Epithelial cell of esophagus (primary cell): ENCODE measurements at regions not wholly inside any gene's neighbourhood (a gene's known extent, or its start where the extent isn't known, plus 50 kb on each side); places are given as distances from the start of the nearest gene placed in this dataset.
A peak's percentile ranks its signal among the peaks of the same experiment; 100 is the strongest.
"Not testable (repeated sequence)": the region's sequence is repeated elsewhere in the genome, so short reads cannot be mapped to it uniquely, and the experiment has no call there.

Experiments
- DNase-seq: peaks from one replicate; pipeline ENCODE4 v3.0.0; 2010; ENCODE audit warnings: low read depth
- H3K4me3 ChIP-seq: 2 replicates; pipeline ENCODE4 v1.5.1; 2011; ENCODE audit warnings: mild to moderate bottlenecking, low read length, control low read depth
- TF ChIP-seq, protein P1 (sequence below): IDR thresholded peaks from 2 replicates; pipeline ENCODE4 v1.5.1; 2011; ENCODE audit warnings: low read depth, mild to moderate bottlenecking, low read length, control low read depth, inconsistent platforms; ENCODE audit not compliant: insufficient read depth; ENCODE audit errors: missing control alignments

DNA sequence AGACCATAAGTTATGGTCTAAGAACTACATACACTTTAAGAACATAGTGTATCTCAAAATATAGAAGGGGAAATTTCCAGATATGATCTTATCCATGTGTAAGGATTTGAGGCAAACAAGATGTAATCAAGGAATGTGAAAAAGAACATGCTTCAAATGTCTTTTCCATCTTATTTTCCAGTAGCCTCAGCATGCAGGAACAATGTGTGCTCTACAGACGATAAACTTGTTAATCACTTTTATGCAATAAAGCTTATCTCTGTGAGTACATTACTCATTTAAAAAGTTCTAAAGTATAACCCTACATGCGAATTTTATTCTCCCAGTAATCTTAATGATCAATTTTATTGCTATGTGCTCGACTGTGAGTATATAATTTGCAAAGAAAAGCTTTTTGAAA lies 185.2 kb downstream of the ALDH8A1 start:
- DNase-seq, result no peak
- TF ChIP-seq, protein P1, sequence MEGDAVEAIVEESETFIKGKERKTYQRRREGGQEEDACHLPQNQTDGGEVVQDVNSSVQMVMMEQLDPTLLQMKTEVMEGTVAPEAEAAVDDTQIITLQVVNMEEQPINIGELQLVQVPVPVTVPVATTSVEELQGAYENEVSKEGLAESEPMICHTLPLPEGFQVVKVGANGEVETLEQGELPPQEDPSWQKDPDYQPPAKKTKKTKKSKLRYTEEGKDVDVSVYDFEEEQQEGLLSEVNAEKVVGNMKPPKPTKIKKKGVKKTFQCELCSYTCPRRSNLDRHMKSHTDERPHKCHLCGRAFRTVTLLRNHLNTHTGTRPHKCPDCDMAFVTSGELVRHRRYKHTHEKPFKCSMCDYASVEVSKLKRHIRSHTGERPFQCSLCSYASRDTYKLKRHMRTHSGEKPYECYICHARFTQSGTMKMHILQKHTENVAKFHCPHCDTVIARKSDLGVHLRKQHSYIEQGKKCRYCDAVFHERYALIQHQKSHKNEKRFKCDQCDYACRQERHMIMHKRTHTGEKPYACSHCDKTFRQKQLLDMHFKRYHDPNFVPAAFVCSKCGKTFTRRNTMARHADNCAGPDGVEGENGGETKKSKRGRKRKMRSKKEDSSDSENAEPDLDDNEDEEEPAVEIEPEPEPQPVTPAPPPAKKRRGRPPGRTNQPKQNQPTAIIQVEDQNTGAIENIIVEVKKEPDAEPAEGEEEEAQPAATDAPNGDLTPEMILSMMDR, result no peak
- no peak overlapping the region for H3K4me3 ChIP-seq

DNA sequence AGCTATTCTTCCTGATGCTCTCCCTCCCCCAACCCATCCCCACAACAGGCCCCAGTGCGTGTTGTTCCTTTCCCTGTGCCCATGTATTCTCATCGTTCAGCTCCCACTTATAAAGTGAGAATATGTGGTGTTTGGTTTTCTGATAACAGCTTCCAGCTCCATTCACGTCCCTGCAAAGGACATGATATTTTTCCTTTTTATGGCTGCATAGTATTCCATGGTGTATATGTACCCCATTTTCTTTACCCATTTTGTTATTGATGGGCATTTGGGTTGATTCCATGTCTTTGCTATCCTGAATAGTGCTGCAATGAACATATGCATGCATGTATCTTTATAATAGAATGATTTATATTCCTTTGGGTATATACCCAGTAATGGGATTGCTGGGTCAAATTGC lies 186.3 kb downstream of the ALDH8A1 start:
- DNase-seq, H3K4me3 ChIP-seq: not testable (repeated sequence)

DNA sequence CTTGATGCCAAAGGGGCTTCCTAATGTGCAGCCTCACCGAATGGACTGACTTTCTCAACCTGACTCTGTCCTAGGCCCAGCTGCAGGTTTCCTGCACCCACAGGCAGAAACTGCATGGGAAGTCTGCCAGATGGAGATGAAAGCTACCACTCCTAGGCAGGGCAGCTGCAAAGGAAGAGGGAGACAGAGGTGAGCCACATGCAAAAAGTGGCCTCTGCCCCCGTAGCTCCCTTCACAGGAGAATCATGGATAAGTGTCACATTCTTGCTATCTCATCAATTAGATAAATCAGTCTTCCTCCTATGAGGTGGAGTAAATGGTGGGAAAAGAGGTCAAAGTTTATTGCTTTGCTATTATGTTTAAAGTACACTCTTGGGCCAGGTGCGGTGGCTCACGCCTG lies 191.3 kb downstream of the ALDH8A1 start:
- TF ChIP-seq, protein P1, result no peak

DNA sequence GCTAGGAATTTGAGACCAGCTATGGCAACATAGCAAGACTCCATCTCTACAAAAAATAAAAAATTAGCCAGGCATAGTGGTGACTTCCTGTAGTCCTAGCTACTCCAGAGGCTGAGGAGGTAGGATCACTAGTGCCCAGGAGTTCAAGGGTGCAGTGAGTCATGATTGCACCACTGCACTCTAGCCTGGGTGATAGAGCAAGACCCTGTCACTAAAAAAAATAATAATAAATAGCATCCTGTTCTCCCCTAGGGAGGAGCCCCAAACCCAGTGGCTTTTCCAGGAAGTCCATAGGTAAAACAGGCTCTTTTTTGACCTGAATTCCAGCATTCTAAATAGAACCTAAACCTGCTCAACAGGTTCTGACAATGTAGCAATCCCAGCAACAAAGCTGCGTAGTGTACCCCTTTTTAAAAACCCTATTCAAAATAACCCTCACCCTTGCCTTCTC lies 192.0 kb downstream of the ALDH8A1 start:
- peak; percentile 57 for DNase-seq
- TF ChIP-seq, protein P1, result no peak
- no peak overlapping the region for H3K4me3 ChIP-seq

More for the DNA sequence above, 191.3 kb downstream of the ALDH8A1 start:
- H3K4me3 ChIP-seq, result no peak overlapping the region
- no peak for DNase-seq

DNA sequence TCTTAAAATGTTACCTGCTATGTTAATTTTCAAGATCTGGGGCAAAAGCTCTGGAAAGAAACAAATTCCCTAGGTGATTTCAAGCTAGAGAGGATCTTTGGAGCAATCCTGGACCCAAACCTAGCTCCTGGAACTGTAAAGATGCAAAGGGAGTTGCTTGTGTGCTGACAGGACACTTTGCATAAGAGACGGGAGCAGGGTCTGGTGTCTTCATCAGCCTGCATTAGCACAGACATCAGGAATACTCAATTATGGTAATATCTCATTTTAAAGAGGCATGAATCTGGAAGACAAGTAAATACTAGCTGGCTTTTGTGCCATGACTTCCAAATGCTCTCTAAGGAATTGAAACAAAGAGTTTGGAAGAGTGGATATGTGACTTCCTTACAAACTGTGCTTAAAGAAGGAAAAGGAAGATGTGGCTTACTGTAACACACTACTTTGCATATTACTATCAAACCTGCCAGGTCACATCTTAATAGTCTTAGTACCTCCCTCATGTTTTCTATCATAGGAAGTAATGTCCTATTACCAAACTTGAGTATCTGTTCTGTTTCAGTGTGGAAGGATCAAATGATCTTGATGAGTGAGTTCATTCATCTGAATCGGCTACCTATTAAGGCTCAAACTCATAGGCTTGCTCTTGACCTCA lies 193.4 kb downstream of the ALDH8A1 start:
- no peak for DNase-seq
- TF ChIP-seq, protein P1, result no peak
- no peak overlapping the region for H3K4me3 ChIP-seq

DNA sequence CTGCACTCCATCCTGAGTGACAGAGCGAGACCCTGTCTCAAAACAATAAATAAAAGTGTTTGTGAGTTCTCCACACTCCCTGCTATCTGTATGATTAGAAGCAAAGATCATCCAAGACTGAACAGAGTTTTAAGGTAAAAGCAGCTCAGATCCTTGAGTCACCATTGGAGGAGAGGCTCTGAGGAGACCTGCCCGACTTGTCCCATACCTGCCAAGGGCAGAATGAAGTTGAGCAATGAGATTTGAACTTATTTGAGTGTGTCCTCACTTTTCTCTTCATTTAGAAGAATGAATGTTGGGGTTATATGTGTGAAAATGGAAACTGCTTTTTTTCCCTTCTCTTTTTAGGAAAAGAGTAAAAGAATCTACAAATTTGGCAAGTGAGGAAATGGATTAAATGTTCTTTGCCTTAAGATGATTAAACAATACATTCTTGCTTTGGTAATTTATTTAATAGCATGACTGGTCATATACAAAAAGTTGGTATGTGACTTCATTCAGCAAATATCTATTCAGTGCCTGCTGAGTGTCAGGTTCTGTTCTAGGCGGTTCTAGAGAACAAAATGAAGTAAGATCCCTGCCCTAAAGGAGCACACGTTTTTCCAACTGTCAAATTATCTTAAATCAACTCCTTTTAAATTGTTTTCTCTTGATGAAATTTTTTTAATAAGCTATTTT lies 195.7 kb downstream of the ALDH8A1 start:
- DNase-seq, result peak; percentile 69
- TF ChIP-seq, protein P1, result no peak

DNA sequence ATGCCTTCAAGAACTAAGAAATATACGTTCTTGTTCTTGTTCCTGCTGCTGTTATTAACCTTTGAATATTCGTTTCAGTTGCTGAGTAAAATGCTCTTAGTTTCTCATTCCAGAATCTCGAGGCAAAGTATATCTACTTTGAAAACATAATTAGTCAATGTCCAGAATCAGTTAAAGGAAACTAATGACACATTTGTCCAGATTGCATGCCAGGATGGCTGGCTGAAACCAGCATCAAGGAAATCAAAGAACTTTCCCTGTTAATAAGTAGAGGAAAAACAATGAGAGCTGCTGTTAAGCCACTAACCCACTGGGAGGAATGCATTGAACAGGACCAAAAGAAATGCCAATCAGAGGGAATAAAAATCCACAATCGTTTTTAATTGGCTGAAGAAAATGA lies 196.9 kb downstream of the ALDH8A1 start:
- TF ChIP-seq, protein P1, result no peak
- no peak overlapping the region for H3K4me3 ChIP-seq
- no peak for DNase-seq

More for the DNA sequence above, 195.7 kb downstream of the ALDH8A1 start:
- no peak overlapping the region for H3K4me3 ChIP-seq
